ENCODE measurements at regions not wholly inside any gene's neighbourhood (a gene's known extent, or its start where the extent isn't known, plus 50 kb on each side); places are given as distances from the start of the nearest gene placed in this dataset.

- Histone ChIP-seq H2AFZ (ENCODE audit: low read length) (no peak overlapping the region), H3K23me2 (ENCODE audit: insufficient read length, low read depth, low read length, poor library complexity, severe bottlenecking) (no peaks in the 10 kb centered on the region), H3K56ac (ENCODE audit: insufficient read length, low read depth, low read length) (no peak overlapping the region), H3K23ac (ENCODE audit: insufficient read length, low read depth, low read length) (no peak overlapping the region), H4K91ac (ENCODE audit: insufficient read length, low read depth, low read length) (no peak overlapping the region), H2BK120ac (ENCODE audit: low read depth, low read length, poor library complexity, severe bottlenecking) (no peak overlapping the region), H4K8ac (replicated peaks; ENCODE audit: insufficient read length, low read depth, low read length) (no peak overlapping the region), H3K18ac (ENCODE audit: insufficient read length, low read depth, low read length) (no peak overlapping the region), H2AK5ac (ENCODE audit: insufficient read length, low read length) (no peak overlapping the region), H3K4me1 (ENCODE audit: insufficient read depth, low read length) (no peaks in the 10 kb centered on the region), H3T11ph (ENCODE audit: low read length) (no peak overlapping the region), H3K4me2 (ENCODE audit: insufficient read depth, insufficient read length, low read length) (no peak overlapping the region), H3K27ac (ENCODE audit: insufficient read length, low read depth, low read length) (no peak overlapping the region), H4K20me1 (ENCODE audit: control insufficient read depth, insufficient read depth, insufficient read length) (no peaks in the 10 kb centered on the region), H2BK5ac (ENCODE audit: insufficient read length, low read length) (no peak overlapping the region), H3K27me3 (ENCODE audit: insufficient read depth, low read length) (no peaks in the 10 kb centered on the region; the same call in 1 of the 2 replicates), H4K5ac (ENCODE audit: insufficient read length, low read depth, low read length) (no peak overlapping the region), H3K79me1 (ENCODE audit: insufficient read depth, low read depth, low read length, poor library complexity, severe bottlenecking) (no peaks in the 10 kb centered on the region), H2BK20ac (ENCODE audit: low read depth, low read length, poor library complexity, severe bottlenecking) (no peak overlapping the region), H3K4ac (ENCODE audit: low read depth, low read length) (no peak overlapping the region), H3K79me2 (ENCODE audit: insufficient read depth, low read length) (no peaks in the 10 kb centered on the region), H2BK12ac (ENCODE audit: insufficient read length, low read depth, low read length) (no peak overlapping the region), H3K14ac (ENCODE audit: insufficient read depth, low read length) (no peak overlapping the region), H2BK15ac (ENCODE audit: low read depth, low read length) (no peak overlapping the region), H3K9ac (ENCODE audit: extremely low read depth, insufficient read length, low read length) (no peak overlapping the region), H3K9me3 (ENCODE audit: control insufficient read depth, low read depth, low read length) (no peaks in the 10 kb centered on the region)
- Mint-ChIP-seq H3K9me3 (no peaks in the 10 kb centered on the region; a peak in 1 of 5 replicates), H3K4me3 (no peak overlapping the region), H3K36me3 (ENCODE audit: insufficient read depth in 1 of 3, low read depth in 3 of 3) (0 out of 7 replicates have a peak, but pooled peaks cover 0 to 4% (median 0%) of the 10 kb centered on the region in 3 experiments), H3K27me3 (ENCODE audit: low read depth) (peaks cover 8% of the 10 kb centered on the region), H3K27ac (no peak overlapping the region), H3K4me1 (peaks cover 14 to 16% of the 10 kb centered on the region in 2 experiments)
- no CpG with 5 or more reads among the region's 1 CpG for WGBS (ENCODE audit: extremely low coverage, insufficient read length, low lambda C conversion rate)
- DNase-seq: no peak
- no peak for TF ChIP-seq CTCF (conservative IDR thresholded peaks at IDR 0.05)
Measured at GRCh38 chr2:234296991-234297390, 199.9 kb downstream of the ARL4C start.

Measured in H9 (cell line).